Effector memory CD4-positive, alpha-beta T cell (primary cell): ENCODE measurements at regions not wholly inside any gene's neighbourhood (a gene's known extent, or its start where the extent isn't known, plus 50 kb on each side); places are given as distances from the start of the nearest gene placed in this dataset.

Source experiments
- DNase-seq, 3 donors: peaks; one replicate each; pipeline ENCODE4 v3.0.0-alpha.2; 2020
- H3K27ac ChIP-seq: 2 replicates; pipeline ENCODE4 v1.7.0; 2013; ENCODE audit warnings: mild to moderate bottlenecking, low read length, moderate library complexity; ENCODE audit not compliant: insufficient read depth, poor library complexity, severe bottlenecking
- H3K27me3 ChIP-seq: replicated peaks from 2 replicates; pipeline ENCODE4 v1.7.0; 2013; ENCODE audit warnings: mild to moderate bottlenecking, low read length; ENCODE audit not compliant: insufficient read depth, control insufficient read depth, poor library complexity, severe bottlenecking
- H3K36me3 ChIP-seq: 2 replicates; pipeline ENCODE4 v1.7.0; 2013; ENCODE audit warnings: mild to moderate bottlenecking, low read length, moderate library complexity; ENCODE audit not compliant: control insufficient read depth, insufficient read depth
- H3K4me1 ChIP-seq: 2 replicates; pipeline ENCODE4 v1.7.0; 2013; ENCODE audit warnings: low read length, mild to moderate bottlenecking; ENCODE audit not compliant: control insufficient read depth, insufficient read depth, poor library complexity, severe bottlenecking
- H3K4me3 ChIP-seq: 2 replicates; pipeline ENCODE4 v1.7.0; 2013; ENCODE audit warnings: low read length, low read depth, mild to moderate bottlenecking; ENCODE audit not compliant: insufficient read depth, poor library complexity, severe bottlenecking
- H3K9me3 ChIP-seq: 2 replicates; pipeline ENCODE4 v1.7.0; 2013; ENCODE audit warnings: mild to moderate bottlenecking, low read length, moderate library complexity; ENCODE audit not compliant: control insufficient read depth

DNA sequence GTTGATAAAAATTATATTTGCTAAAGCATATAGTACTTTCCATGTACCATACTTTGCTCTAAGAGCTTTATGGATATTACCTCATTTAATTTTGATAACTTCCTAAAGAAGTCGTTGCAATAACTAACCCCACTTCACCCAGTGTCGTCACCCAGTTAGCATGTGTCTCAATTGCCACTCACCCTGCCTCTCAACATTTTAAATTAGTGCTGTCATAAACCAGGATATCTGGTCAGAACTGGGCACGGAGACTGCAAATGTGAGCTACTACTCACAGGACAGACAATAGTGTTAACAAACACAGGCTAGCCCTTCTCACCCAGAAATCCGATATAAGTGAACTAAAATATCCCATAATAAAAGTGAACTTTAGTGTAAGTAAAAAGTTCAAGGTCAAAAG, 430.6 kb downstream of the KLF12 start:
- no peak overlapping the region for H3K4me3 ChIP-seq
- H3K36me3 ChIP-seq = peaks cover 17% of the 10 kb centered on the region
- no peak for DNase-seq
- H3K27ac ChIP-seq = peak overlapping the region; percentile 70
- H3K9me3 ChIP-seq = no peaks in the 10 kb centered on the region
- H3K27me3 ChIP-seq = no peaks in the 10 kb centered on the region
- H3K4me1 ChIP-seq = peaks cover 34% of the 10 kb centered on the region

DNA sequence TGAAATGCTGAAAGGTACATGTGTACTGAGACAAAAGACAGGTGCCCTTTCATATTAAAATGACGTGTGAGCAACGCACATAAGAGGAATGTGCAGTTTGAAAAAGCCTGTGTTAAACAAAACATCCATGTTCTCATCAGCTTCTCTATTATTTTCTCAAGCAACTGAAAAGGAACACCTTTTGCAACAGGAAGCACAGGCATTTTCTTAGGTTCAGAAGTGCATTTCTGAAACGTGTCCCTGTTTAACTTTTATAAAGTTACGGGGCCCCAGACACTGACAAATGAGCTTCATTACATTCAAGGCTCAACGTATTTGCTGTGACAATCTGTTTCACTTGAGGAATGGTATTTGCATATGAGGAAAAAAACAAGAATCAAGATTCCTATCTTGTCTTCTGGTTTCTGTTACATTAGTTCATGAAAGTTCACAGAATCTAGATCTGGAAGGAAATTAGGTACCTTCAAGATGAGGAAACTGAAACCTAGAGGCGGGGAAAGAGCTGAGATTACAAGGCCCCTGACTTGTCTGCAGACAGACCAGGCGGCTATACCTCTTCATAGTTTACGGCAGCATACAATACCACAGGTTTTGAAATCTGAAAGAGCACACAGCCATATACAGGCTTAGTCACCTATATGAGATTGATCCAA, 431.7 kb downstream of the KLF12 start:
- H3K27ac ChIP-seq = peak overlapping the region; percentile 70
- H3K27me3 ChIP-seq = no peaks in the 10 kb centered on the region
- H3K36me3 ChIP-seq = peaks cover 17% of the 10 kb centered on the region
- H3K4me1 ChIP-seq = peaks cover 36% of the 10 kb centered on the region
- no peaks in the 10 kb centered on the region for H3K9me3 ChIP-seq
- H3K4me3 ChIP-seq = peak overlapping the region; percentile 45
- peak in 2 of 3 donors; percentile 2 to 21 for DNase-seq

DNA sequence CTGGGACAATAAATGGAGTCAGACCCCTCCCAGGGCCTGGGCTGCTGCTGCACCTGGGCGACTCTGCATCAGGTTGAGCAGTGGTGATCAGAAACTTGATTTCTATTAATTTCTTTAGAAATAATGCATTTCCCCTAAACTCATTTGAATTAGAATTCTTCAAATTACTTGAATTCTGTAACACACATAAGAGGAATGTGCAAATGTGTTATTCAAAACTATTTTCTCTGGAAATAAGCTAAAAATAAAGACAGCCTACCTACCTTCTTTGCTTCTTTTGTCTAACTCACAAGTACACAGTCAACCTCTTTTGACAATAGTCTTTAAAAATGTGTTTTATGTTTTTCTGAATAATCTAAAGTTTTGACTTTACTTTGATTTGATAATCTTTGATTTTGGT, 433.0 kb downstream of the KLF12 start:
- no peaks in the 10 kb centered on the region for H3K27me3 ChIP-seq
- no peaks in the 10 kb centered on the region for H3K9me3 ChIP-seq
- peaks cover 9% of the 10 kb centered on the region for H3K36me3 ChIP-seq
- no peak overlapping the region for H3K4me3 ChIP-seq
- DNase-seq = no peak
- H3K4me1 ChIP-seq = peaks cover 36% of the 10 kb centered on the region
- no peak overlapping the region for H3K27ac ChIP-seq

DNA sequence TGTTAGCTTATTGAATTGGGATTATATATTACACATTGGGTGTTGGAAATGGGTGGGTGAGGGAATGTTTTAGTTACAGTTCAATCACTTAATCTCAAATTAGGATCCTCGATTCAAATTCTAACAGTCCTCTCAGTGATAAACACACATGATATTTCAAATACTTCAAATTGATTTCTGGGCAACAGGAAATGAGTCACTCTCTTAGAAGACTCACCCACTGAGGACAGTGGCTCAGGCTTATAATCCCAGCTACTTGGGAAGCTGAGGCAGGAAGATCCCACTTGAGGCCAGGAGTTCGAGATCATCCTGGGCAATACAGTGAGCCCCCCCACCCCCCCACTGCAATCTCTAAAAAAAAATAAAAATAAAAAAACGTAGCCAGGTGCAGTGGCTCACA, 435.3 kb downstream of the KLF12 start:
- no peaks in the 10 kb centered on the region for H3K9me3 ChIP-seq
- no peak overlapping the region for H3K4me3 ChIP-seq
- no peak for DNase-seq
- peaks cover 34% of the 10 kb centered on the region for H3K4me1 ChIP-seq
- peaks cover 26% of the 10 kb centered on the region for H3K36me3 ChIP-seq
- H3K27me3 ChIP-seq = no peaks in the 10 kb centered on the region
- H3K27ac ChIP-seq = no peak overlapping the region

DNA sequence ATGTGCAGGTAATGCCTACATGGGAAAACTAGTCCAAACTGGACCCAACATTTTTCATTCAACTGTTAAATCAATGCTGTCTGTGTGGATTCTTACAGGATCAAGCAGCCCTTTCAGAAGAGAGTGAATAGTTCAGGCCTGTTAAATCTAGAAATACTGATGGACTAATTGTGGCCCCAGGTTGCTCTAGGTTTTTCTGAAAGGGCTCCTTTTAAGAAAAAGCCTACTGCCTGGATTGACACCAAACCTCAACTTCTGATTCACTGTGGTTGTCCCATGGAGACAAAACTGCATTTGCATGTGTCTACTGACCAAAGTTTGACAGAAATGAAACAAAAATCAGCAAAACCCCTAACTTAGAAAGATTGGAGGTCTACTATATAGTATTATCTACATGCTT, 437.0 kb downstream of the KLF12 start:
- H3K9me3 ChIP-seq = no peaks in the 10 kb centered on the region
- no peak for DNase-seq
- H3K36me3 ChIP-seq = peaks cover 41% of the 10 kb centered on the region
- H3K27ac ChIP-seq = no peak overlapping the region
- H3K4me3 ChIP-seq = no peak overlapping the region
- H3K4me1 ChIP-seq = peaks cover 20% of the 10 kb centered on the region
- no peaks in the 10 kb centered on the region for H3K27me3 ChIP-seq

DNA sequence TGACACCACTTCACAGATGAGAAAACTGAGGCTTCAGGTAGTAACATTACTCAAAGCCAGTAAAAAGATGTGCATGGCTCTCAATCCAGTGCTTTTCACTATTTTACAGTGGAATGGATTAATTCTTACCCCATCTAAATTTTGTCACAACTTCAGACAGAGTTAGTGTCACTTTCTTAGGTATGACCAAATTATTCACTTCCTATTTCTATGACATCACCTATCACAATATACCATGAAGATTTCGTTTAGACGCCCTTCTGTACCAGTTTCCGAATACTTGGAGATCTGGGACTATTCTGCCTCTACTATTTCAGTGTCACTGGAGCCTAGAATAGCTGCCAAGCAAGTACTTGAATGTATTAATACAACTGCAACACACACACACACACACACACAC, 437.5 kb downstream of the KLF12 start:
- Histone ChIP-seq H3K27ac (no peak overlapping the region), H3K36me3 (peaks cover 41% of the 10 kb centered on the region), H3K9me3 (no peaks in the 10 kb centered on the region), H3K4me3 (no peak overlapping the region), H3K27me3 (no peaks in the 10 kb centered on the region), H3K4me1 (peaks cover 15% of the 10 kb centered on the region)
- DNase-seq = no peak

DNA sequence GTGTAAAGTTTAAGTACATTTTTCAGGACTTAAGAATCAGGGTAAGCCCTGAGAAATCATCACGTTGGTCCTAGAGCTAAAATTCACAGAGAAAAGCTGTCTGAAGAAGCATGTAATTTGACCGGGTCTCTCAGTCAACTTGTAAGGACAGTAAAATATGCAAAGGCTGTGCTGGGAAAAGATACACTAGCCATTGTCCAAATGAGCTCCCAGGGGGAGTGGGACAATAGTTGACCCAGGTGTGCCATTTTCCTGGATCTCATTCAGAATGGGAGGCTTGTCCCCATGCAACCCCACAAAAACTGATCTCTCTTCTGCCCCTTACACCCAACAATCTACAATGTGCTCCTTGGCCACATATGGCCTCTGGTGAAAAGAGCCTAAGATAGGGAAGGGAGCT, 437.9 kb downstream of the KLF12 start:
- Histone ChIP-seq H3K4me1 (peaks cover 11% of the 10 kb centered on the region), H3K4me3 (no peak overlapping the region), H3K27me3 (no peaks in the 10 kb centered on the region), H3K9me3 (no peaks in the 10 kb centered on the region), H3K27ac (no peak overlapping the region), H3K36me3 (peaks cover 41% of the 10 kb centered on the region)
- no peak for DNase-seq

DNA sequence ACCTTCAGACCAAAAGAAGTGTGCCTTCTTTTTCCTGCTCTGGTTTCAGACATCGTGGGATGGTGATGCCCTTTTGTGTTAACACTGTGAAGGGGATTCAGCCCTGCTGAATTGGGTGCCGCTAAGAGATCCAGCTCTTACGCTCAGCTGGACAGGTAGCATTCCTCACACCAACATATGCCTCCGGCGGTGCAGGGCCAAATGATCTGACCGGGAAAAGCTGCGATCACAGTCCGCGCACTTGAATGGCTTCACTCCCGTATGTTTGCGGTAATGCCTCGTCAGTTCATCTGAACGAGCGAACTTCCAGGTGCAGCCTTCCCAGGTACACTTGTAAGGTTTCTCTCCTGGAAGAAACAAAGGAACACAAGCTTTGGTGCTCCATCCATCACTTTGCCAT, 438.9 kb downstream of the KLF12 start:
- Histone ChIP-seq H3K4me1 (peaks cover 4% of the 10 kb centered on the region), H3K4me3 (no peak overlapping the region), H3K27ac (no peak overlapping the region), H3K36me3 (peaks cover 43% of the 10 kb centered on the region), H3K9me3 (no peaks in the 10 kb centered on the region), H3K27me3 (no peaks in the 10 kb centered on the region)
- DNase-seq = no peak

DNA sequence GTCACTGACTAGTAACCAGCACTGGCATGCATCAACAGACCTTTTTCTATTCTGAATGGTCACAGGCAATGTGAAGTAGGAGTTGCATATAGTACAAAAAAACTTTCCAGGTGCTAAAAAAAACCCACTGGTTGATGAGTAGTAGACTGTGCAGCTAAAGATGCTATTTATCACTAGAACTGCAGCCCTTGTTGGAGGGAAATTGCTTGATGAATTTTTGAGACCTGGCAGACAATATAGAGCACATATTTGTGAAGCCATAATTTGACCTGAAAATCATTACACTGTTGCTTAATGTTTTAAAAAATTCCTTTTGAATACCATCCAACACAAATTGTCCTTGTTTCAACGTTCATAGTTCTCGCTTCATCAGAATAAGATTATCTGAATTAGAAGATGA, 441.0 kb downstream of the KLF12 start:
- H3K9me3 ChIP-seq = no peaks in the 10 kb centered on the region
- H3K4me3 ChIP-seq = no peak overlapping the region
- no peak overlapping the region for H3K27ac ChIP-seq
- H3K36me3 ChIP-seq = peaks cover 48% of the 10 kb centered on the region
- DNase-seq = no peak
- H3K27me3 ChIP-seq = no peaks in the 10 kb centered on the region
- no peaks in the 10 kb centered on the region for H3K4me1 ChIP-seq

DNA sequence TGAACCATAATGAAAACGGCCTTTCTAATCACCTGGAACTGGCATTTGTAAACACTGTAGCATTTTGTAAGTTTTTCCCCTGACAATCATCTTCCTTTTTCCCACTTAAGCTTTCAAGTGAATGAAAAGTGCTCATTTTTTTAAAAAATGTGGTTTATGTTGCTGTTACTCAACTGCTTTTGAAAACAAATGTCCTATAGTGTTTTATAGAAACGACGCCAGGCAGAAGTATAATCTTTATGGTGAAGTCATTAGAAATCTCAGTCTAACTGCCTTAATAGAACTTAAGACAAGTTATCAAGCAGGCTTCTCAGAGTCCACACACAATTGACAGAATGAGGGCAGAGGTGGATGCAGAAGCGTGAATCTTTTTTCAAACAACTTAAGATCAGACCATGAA, 442.3 kb downstream of the KLF12 start:
- DNase-seq = no peak
- Histone ChIP-seq H3K27ac (no peak overlapping the region), H3K4me1 (no peaks in the 10 kb centered on the region), H3K4me3 (no peak overlapping the region), H3K9me3 (no peaks in the 10 kb centered on the region), H3K36me3 (peaks cover 48% of the 10 kb centered on the region), H3K27me3 (no peaks in the 10 kb centered on the region)
